Stimulated activated CD4-positive, alpha-beta T cell treated with anti-CD3 and anti-CD28 coated beads, Interleukin-4, amount 100 ng/mL, for 24 hours (primary cell): ENCODE measurements at regions not wholly inside any gene's neighbourhood (a gene's known extent, or its start where the extent isn't known, plus 50 kb on each side); places are given as distances from the start of the nearest gene placed in this dataset.

Experiments used
- DNase-seq: peaks from one replicate; pipeline ENCODE4 v3.0.0-alpha.2; 2020

- no peak for DNase-seq
These were observed 1207.3 kb downstream of the SLC16A7 start for GRCh38 chr12:60803147-60803546.

- DNase-seq = no peak
These were observed 1209.5 kb downstream of the SLC16A7 start for GRCh38 chr12:60805364-60805763.

GRCh38 chr12:60819794-60820193 lies 1224.0 kb downstream of the SLC16A7 start:
- DNase-seq = no peak

GRCh38 chr12:60822580-60822979 lies 1226.8 kb downstream of the SLC16A7 start:
- DNase-seq = no peak

- no peak for DNase-seq
These were observed 1234.6 kb downstream of the SLC16A7 start for GRCh38 chr12:60830381-60830780.

GRCh38 chr12:60832290-60832689 lies 1236.5 kb downstream of the SLC16A7 start:
- no peak for DNase-seq

GRCh38 chr12:60834372-60834771 lies 1238.5 kb downstream of the SLC16A7 start:
- DNase-seq = no peak

- DNase-seq = no peak
These were observed 1239.0 kb downstream of the SLC16A7 start for GRCh38 chr12:60834806-60835205.

- DNase-seq = no peak
These were observed 1240.8 kb downstream of the SLC16A7 start for GRCh38 chr12:60836651-60837050.

GRCh38 chr12:60842181-60842580 lies 1246.4 kb downstream of the SLC16A7 start:
- no peak for DNase-seq

GRCh38 chr12:60844101-60844500 lies 1248.3 kb downstream of the SLC16A7 start:
- no peak for DNase-seq

- DNase-seq = no peak
These were observed 1249.0 kb downstream of the SLC16A7 start for GRCh38 chr12:60844875-60845274.

- DNase-seq = no peak
These were observed 1249.9 kb downstream of the SLC16A7 start for GRCh38 chr12:60845696-60846095.

GRCh38 chr12:60847281-60847680 lies 1251.5 kb downstream of the SLC16A7 start:
- DNase-seq = no peak

- DNase-seq = no peak
These were observed 1253.9 kb downstream of the SLC16A7 start for GRCh38 chr12:60849723-60850122.

- DNase-seq = no peak
These were observed 1257.6 kb downstream of the SLC16A7 start for GRCh38 chr12:60853407-60853806.

GRCh38 chr12:60863421-60863820 lies 1267.6 kb downstream of the SLC16A7 start:
- DNase-seq = no peak

- DNase-seq = no peak
These were observed 1276.4 kb downstream of the SLC16A7 start for GRCh38 chr12:60872219-60872618.

- DNase-seq = no peak
These were observed 1277.3 kb downstream of the SLC16A7 start for GRCh38 chr12:60872850-60873713.

GRCh38 chr12:60874091-60874490 lies 1278.3 kb downstream of the SLC16A7 start:
- DNase-seq = no peak

GRCh38 chr12:60920841-60921495 lies 1325.1 kb downstream of the SLC16A7 start:
- no peak for DNase-seq

- no peak for DNase-seq
These were observed 1325.7 kb downstream of the SLC16A7 start for GRCh38 chr12:60921541-60921940.

GRCh38 chr12:60926256-60926655 lies 1330.4 kb downstream of the SLC16A7 start:
- DNase-seq = no peak

- DNase-seq = no peak
These were observed 1330.1 kb upstream of the USP15 start for GRCh38 chr12:60930151-60930550.
